Chondrocyte (in vitro differentiated cells): ENCODE measurements at regions not wholly inside any gene's neighbourhood (a gene's known extent, or its start where the extent isn't known, plus 50 kb on each side); places are given as distances from the start of the nearest gene placed in this dataset.

Source experiments
- DNase-seq: peaks from one replicate; pipeline ENCODE4 v3.0.0; 2021; ENCODE audit warnings: mixed read lengths, low spot score
- H3K27ac Mint-ChIP-seq: one replicate; pipeline ENCODE4 v1.8.0; 2021; ENCODE audit warnings: mild to moderate bottlenecking, moderate library complexity, mixed read lengths; ENCODE audit not compliant: unreplicated experiment
- H3K27me3 Mint-ChIP-seq: 2 replicates; pipeline ENCODE4 v1.8.0; 2021; ENCODE audit warnings: low read depth, mixed read lengths
- H3K36me3 Mint-ChIP-seq: 2 replicates; pipeline ENCODE4 v1.8.0; 2021; ENCODE audit warnings: low read depth, mixed read lengths
- H3K4me1 Mint-ChIP-seq: 2 replicates; pipeline ENCODE4 v1.8.0; 2021; ENCODE audit warnings: low read depth, mild to moderate bottlenecking, mixed read lengths
- H3K4me3 Mint-ChIP-seq: one replicate; pipeline ENCODE4 v1.8.0; 2021; ENCODE audit warnings: mild to moderate bottlenecking, moderate library complexity, mixed read lengths; ENCODE audit not compliant: unreplicated experiment
- H3K9me3 Mint-ChIP-seq: 2 replicates; pipeline ENCODE4 v1.8.0; 2021; ENCODE audit warnings: low read depth, mixed read lengths
- CTCF ChIP-seq: fragments of 200-600 bp; sonication (generic); IDR thresholded peaks from 2 replicates; pipeline ENCODE4 v1.5.0; 2021; ENCODE audit warnings: antibody characterized with exemption, mild to moderate bottlenecking, moderate library complexity

DNA sequence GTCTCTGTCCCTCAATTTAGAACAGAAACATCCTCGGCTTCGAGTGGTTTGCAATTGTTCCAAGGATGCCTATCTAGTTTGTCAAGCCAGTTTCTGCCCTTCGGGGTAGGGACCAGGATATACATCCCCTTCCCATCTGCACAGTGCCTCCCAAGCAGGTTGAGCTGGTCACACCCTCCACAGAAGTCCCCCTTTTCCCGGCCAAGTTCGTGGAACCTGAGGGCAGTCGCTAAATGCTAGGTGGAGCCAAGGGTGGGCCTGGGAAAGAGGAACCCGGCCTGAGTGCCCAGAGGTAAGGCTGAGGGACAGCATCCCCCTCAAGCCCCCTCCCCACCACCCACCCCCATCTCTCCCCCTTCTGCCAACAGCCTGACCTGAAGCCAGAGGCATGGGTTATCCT, 62.4 kb upstream of the NANOS1 start:
- peaks cover 7% of the 10 kb centered on the region for H3K9me3 Mint-ChIP-seq
- no peak overlapping the region for H3K27ac Mint-ChIP-seq
- no peak for TF ChIP-seq CTCF
- no peak for DNase-seq
- no peaks in the 10 kb centered on the region for H3K36me3 Mint-ChIP-seq
- H3K4me1 Mint-ChIP-seq: no peaks in the 10 kb centered on the region
- H3K4me3 Mint-ChIP-seq: no peak overlapping the region
- peaks cover 4% of the 10 kb centered on the region for H3K27me3 Mint-ChIP-seq

DNA sequence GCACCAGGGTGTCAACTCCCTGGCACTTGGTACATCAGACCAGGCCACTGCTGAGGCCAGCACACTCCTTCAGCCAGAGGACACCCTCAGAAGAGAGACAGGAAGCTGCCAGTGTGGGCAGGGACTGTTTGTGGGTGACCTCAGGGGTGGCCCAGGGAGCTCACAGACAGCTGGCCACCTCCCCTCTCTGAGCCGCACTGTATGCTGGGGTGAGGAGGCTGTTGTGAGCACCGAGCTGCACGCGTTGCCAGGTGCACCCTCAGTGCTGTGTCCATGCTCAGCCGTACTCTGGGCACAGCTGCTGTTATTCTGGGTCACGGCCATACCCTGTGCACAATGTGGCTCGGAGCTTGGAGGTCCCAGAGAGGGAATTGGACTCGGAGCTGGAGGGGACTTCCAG, 61.5 kb upstream of the NANOS1 start:
- TF ChIP-seq CTCF: no peak

GRCh38 chr10:118968482-118968881, 61.0 kb upstream of the NANOS1 start:
- H3K36me3 Mint-ChIP-seq: peaks cover 2% of the 10 kb centered on the region
- peaks cover 15% of the 10 kb centered on the region for H3K9me3 Mint-ChIP-seq
- no peak for TF ChIP-seq CTCF
- H3K4me1 Mint-ChIP-seq: no peaks in the 10 kb centered on the region
- no peak overlapping the region for H3K27ac Mint-ChIP-seq
- no peak overlapping the region for H3K4me3 Mint-ChIP-seq
- no peak for DNase-seq
- peaks cover 5% of the 10 kb centered on the region for H3K27me3 Mint-ChIP-seq

More for the DNA sequence above, 61.5 kb upstream of the NANOS1 start:
- no peak overlapping the region for H3K4me3 Mint-ChIP-seq
- H3K27me3 Mint-ChIP-seq: peaks cover 4% of the 10 kb centered on the region
- peaks cover 11% of the 10 kb centered on the region for H3K9me3 Mint-ChIP-seq
- no peak overlapping the region for H3K27ac Mint-ChIP-seq
- H3K36me3 Mint-ChIP-seq: peaks cover under 1% of the 10 kb centered on the region
- no peaks in the 10 kb centered on the region for H3K4me1 Mint-ChIP-seq
- DNase-seq: no peak

GRCh38 chr10:118969014-118969413, 60.5 kb upstream of the NANOS1 start:
- no peak for TF ChIP-seq CTCF
- H3K36me3 Mint-ChIP-seq: peaks cover 4% of the 10 kb centered on the region
- no peak overlapping the region for H3K4me3 Mint-ChIP-seq
- DNase-seq: no peak
- no peaks in the 10 kb centered on the region for H3K4me1 Mint-ChIP-seq
- H3K27me3 Mint-ChIP-seq: peaks cover 6% of the 10 kb centered on the region
- H3K9me3 Mint-ChIP-seq: peaks cover 20% of the 10 kb centered on the region
- no peak overlapping the region for H3K27ac Mint-ChIP-seq

DNA sequence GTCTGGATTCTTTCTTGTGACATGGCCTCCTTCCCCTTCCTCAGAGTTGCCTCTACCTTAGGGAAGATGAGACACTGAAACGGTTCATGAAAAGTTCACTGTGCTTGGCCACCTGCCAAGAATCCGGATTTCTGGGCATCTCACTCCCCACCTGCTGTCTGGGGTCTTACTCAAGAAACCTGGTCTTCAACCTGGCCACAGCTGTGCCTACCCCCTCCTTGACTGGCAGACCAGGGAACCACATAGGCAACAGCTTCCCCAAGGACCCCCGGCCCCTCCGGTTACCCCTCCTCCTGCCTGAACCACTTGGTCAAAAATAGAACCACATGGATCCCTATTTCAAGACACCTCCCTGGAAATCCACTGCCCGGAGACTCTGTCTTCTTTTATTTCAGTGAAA, 58.7 kb upstream of the NANOS1 start:
- Mint-ChIP-seq H3K27me3 (peaks cover 6% of the 10 kb centered on the region), H3K9me3 (peaks cover 22% of the 10 kb centered on the region), H3K27ac (no peak overlapping the region), H3K36me3 (peaks cover 6% of the 10 kb centered on the region), H3K4me1 (no peaks in the 10 kb centered on the region), H3K4me3 (no peak overlapping the region)
- no peak for DNase-seq
- TF ChIP-seq CTCF: no peak
